H7 (cell line): ENCODE measurements at regions not wholly inside any gene's neighbourhood (a gene's known extent, or its start where the extent isn't known, plus 50 kb on each side); places are given as distances from the start of the nearest gene placed in this dataset.
"Not testable (repeated sequence)": the region's sequence is repeated elsewhere in the genome, so short reads cannot be mapped to it uniquely, and the experiment has no call there.

Experiments used
- DNase-seq: peaks from one replicate; pipeline ENCODE4 v3.0.0; 2012
- H3K27me3 ChIP-seq: 2 replicates; pipeline ENCODE4 v1.6.0; 2011; ENCODE audit warnings: mild to moderate bottlenecking, low read length; ENCODE audit not compliant: control insufficient read depth, insufficient read depth
- H3K36me3 ChIP-seq: replicated peaks from 2 replicates; pipeline ENCODE4 v1.5.1; 2011; ENCODE audit warnings: low read length; ENCODE audit not compliant: control insufficient read depth, insufficient read depth
- H3K4me3 ChIP-seq: 2 replicates; pipeline ENCODE4 v1.5.1; 2011; ENCODE audit warnings: low read depth, mild to moderate bottlenecking, control low read depth, low read length, moderate library complexity; ENCODE audit not compliant: insufficient read depth

DNA sequence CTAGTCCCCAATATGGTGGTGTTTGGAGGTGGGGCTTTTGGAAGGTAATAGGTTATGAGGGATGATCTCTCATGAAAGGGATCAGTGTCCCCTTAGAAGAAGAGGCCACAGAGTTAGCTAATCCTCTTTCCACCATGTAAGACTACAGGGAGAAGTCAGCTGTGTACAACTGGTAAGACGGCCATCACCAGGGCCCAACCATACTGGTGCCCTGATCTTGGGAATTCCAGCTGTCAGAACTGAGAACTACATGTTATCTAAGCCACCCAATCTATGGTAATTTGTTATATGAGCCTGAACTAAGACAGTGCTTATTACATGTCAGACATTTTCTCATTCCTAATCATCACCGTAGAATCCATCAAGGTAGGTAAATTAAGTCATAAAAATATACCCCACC lies 77.7 kb upstream of the ZNF217 start:
- no peak for DNase-seq
- Histone ChIP-seq H3K27me3 (no peaks in the 10 kb centered on the region), H3K4me3 (no peak overlapping the region), H3K36me3 (no peaks in the 10 kb centered on the region)

DNA sequence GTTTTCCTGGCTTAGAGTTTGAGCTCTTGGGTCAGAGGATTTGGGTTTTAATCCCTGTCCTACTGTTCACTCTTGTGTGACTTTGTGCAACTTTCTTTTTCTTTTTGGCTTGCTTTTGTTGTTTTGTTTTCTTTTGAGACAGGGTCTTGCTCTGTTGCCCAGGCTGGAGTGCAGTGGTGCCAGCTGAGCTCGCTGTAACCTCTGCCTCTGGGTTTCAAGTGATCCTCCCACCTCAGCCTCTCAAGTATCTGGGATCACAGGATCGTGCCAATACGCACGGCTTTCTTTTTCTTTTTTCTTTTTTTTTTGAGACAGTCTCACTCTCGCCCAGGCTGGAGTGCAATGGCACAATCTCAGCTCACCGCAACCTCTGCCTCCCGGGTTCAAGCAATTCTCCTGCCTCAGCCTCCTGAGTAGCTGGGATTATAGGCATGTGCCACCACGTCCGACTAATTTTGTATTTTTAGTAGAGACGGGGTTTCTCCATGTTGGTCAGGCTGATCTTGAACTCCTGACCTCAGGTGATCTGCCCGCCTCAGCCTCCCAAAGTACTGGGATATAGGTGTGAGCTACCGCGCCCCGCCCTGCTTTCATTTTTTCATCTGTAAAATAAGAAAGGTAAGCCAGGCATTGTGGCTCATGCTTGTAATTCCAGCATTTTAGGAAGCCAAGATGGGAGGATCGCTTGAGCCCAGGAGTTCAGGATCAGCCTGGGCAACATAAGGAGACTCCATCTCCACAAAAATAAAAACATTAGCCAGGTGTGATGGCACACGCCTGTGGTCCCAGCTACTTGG lies 76.1 kb upstream of the ZNF217 start:
- H3K4me3 ChIP-seq, H3K36me3 ChIP-seq, H3K27me3 ChIP-seq, DNase-seq: not testable (repeated sequence)

DNA sequence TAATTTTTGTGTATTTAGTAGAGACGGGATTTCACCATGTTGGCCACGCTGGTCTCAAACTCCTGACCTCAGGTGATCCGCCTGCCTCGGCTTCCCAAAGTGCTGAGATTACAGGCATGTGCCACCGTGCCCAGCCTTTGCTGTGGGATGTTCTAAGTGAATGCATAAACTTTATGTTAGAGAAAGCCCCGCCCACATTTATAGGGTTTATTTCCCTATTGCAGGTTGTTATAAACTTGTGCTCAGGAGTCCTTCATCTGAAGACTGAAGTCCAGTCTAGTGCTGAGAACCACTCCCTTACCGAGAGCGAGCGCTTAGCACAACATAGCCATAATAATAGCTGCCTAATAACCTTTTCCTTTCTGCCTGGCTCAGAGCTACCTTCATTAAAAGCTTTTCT lies 75.4 kb upstream of the ZNF217 start:
- Histone ChIP-seq H3K4me3 (no peak overlapping the region), H3K27me3 (no peaks in the 10 kb centered on the region), H3K36me3 (no peaks in the 10 kb centered on the region)
- DNase-seq, result no peak

DNA sequence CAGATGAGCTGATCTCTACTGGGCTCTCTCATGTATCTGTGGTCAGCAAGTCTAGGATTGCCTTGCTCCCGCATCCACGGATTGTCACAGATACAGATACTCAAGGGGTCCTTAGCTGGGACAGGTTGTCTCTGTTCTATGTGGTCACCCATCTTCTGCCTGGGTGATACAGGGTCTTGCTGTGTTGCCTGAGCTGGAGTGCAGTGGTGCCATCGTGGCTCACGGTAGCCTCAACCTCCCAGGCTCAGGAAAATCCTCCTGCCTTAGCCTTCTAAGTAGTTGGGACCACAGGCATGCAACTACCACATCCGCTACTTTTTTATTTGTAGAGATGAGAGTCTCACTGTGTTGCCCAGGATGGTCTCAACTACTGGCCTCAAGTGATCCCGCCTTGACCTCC lies 72.5 kb upstream of the ZNF217 start:
- DNase-seq, result no peak
- Histone ChIP-seq H3K27me3 (no peaks in the 10 kb centered on the region), H3K36me3 (no peaks in the 10 kb centered on the region), H3K4me3 (no peak overlapping the region)

DNA sequence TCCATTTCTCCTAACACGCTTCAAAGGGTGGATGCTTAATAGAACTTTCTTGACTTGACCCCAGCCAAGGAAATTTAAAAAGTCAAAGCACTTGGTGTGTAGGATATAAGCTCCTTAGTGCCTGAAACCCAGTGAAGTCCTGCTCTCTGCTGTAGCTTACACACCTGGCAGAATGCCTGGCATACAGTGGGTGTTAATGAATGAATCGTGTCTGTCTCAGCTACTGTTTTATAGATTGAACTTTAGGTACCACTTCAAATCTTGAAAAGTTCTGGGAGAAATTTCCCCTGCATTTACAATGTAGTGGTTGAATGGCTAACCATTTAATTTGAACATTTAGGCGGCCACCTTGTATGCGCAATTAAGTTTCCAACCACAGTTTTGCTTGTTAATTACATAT lies 70.5 kb upstream of the ZNF217 start:
- H3K27me3 ChIP-seq, result no peaks in the 10 kb centered on the region
- H3K36me3 ChIP-seq, result no peaks in the 10 kb centered on the region
- DNase-seq, result no peak
- H3K4me3 ChIP-seq, result no peak overlapping the region

DNA sequence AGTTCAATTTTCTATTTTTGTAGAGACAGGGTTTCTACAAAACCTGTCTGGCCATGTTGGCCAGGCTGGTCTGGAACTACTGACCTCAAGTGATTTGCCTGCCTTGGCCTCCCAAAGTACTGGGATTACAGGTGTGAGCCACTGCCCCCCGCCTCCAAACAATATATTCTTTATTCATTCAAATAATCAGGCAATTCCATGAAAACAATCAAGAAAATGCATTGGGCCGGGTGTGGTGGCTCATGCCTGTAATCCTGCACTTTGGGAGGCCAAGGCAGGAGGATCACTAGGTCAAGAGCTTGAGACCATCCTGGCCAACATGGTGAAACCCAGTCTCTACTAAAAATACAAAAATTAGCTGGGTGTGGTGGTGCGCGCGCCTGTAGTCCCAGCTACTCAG lies 69.9 kb upstream of the ZNF217 start:
- not testable (repeated sequence) for H3K36me3 ChIP-seq, DNase-seq, H3K27me3 ChIP-seq, H3K4me3 ChIP-seq

DNA sequence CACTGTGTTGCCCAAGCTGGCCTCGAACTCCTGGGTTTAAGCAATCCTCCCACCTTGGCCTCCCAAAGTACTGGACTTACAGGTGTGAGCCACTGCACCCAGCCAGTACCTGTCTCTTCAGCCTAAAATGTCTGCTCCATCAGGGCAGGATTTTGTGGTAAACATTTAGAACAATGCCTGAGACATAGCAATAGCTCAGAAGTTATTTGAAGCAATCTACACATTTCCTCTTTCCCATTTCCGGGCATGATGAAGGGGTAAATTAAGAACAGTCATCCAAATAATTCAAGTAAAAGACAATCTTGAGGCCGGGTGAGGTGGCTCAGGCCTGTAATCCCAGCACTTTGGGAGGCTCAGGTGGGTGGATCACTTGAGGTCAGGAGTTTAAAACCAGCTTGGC lies 69.0 kb upstream of the ZNF217 start:
- H3K27me3 ChIP-seq, result no peaks in the 10 kb centered on the region
- no peaks in the 10 kb centered on the region for H3K36me3 ChIP-seq
- DNase-seq, result no peak
- H3K4me3 ChIP-seq, result no peak overlapping the region

DNA sequence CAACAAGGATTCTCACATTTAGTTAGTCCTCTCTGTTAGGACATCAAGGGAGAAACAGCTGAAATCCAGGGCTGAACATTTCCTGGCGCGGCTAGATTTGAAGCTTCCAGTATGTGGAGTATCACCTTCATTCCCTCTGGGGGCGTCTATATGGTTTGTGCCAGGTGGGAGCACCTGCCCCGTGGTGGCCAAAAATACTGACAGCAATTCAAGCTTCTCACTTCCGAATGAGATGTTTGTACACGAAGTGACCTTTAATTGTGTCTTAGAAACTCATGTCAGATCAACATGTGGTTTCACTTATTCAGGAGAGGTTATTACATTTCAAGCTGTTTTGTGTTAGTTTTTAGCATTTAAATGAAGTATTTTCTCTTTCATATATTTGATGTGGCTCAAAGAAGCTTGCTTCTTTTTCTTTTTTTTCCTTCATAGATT lies 67.3 kb upstream of the ZNF217 start:
- Histone ChIP-seq H3K36me3 (no peaks in the 10 kb centered on the region), H3K4me3 (no peak overlapping the region), H3K27me3 (no peaks in the 10 kb centered on the region)
- DNase-seq, result peak; percentile 60

DNA sequence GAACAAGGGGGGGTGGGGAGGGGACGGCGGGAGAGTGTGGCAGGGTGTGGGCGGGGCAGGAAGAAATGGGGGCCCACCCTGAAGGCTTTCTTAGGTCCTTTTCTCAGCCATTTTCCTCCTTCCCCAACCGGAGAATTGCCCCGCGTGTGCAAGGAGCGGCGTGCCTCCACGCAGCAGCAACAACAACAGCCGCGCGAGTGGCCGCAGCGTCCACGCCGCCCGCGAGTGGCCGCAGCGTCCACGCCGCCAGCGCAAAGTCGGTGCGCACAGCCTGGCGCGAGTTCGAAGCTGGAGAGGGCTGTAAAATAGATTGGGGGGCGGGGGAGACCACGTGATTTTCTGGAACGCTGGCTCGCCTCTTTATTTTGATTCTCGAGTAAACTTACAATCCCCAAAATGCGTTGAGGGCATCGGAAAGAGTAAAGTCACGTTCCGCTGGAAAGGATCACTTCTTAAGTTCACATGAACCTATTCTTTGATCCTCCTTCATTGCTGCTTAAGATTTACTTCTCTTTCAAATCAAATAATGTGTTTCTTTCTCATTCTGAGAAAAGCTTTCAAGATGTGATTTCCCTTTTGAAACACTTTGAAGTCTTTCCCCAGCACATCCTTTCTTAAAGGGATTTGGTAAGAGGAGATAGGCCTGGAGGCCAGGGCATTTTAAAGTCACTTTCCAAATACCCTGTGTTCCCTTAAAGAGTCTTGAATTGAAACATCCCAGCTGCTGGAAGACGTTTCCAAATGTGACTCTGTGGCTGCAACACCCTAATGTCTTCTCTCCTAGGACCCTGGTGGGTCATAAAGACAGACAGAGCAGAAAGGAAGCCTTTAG lies 66.7 kb upstream of the ZNF217 start:
- DNase-seq, result peak; percentile 63
- Histone ChIP-seq H3K27me3 (no peaks in the 10 kb centered on the region), H3K4me3 (peak overlapping the region; percentile 49), H3K36me3 (no peaks in the 10 kb centered on the region)

DNA sequence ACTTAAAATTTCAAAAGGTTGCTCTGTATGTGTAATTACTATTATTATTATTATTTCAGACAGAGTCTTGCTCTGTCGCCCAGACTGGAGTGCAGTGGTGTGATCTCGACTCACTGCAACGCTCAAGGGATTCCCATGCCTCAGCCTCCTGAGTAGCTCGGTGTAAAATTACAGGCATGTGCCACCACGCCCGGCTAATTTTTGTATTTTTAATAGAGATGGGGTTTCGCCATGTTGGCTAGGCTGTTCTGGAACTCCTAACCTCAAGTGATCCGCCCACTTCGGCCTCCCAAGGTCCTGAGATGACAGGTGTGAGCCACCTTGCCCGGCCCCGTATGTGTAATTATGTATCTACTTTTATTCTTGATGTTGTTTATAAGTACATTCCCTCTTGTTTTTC lies 65.3 kb upstream of the ZNF217 start:
- no peaks in the 10 kb centered on the region for H3K36me3 ChIP-seq
- no peaks in the 10 kb centered on the region for H3K27me3 ChIP-seq
- no peak for DNase-seq
- no peak overlapping the region for H3K4me3 ChIP-seq

DNA sequence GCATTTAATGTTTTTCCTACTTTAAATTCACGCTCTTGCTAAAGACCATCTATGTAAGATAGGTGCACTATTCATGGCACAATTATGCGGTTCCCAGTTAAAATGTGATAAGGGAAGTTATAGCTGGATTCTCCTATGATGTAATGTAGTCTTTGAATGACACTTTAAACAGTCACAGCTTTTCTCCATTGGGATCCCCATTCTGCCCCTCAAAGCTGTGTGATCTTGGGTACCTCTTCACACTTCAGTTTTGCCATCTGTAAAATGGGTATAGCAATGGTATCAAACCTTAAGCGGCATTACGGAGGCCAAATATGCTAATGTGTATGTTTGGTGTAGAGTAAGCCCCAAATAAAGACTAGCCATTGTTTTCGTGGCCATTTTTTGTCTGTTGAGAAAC lies 64.7 kb upstream of the ZNF217 start:
- Histone ChIP-seq H3K4me3 (no peak overlapping the region), H3K27me3 (no peaks in the 10 kb centered on the region), H3K36me3 (no peaks in the 10 kb centered on the region)
- DNase-seq, result no peak

DNA sequence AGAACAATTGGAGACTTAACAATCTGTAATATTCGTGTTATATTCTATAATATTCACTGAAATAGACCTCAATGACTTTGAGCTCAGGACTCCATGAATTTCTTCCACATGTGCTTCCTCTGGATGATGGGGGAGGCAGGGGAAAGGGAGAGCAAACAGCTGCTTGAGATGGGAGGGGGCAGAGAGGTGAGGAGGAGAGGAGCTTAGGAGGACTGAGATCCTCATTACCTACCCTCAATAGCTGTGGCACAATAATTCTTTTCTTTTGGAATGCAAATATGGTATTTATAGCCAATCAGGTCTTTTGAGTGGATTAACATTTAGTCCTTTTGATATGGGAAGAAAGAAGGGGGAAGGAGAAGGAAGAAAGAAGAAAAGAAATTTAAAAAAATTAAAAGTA lies 64.1 kb upstream of the ZNF217 start:
- Histone ChIP-seq H3K4me3 (no peak overlapping the region), H3K36me3 (no peaks in the 10 kb centered on the region), H3K27me3 (no peaks in the 10 kb centered on the region)
- DNase-seq, result peak; percentile 73

DNA sequence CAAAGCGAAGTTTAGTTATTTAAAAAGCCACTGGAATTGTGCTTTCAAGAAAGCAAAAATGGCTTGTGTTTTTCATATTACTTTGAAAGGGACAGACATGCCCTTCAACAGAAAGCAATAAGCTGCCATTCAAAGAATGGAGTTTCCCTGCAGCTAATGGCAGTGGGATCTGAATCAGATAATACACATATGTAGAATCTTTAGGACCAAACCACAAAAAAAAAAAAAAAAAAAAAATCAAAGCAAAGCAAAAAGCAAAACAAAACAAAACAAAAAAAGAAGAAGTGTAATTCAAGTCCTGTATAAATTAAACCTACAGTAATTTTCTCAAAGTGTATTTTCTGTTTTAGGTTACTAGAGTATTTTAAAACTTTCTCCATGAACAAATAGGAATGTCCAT lies 63.6 kb upstream of the ZNF217 start:
- DNase-seq, result no peak
- H3K27me3 ChIP-seq, result no peaks in the 10 kb centered on the region
- H3K4me3 ChIP-seq, result no peak overlapping the region
- no peaks in the 10 kb centered on the region for H3K36me3 ChIP-seq

DNA sequence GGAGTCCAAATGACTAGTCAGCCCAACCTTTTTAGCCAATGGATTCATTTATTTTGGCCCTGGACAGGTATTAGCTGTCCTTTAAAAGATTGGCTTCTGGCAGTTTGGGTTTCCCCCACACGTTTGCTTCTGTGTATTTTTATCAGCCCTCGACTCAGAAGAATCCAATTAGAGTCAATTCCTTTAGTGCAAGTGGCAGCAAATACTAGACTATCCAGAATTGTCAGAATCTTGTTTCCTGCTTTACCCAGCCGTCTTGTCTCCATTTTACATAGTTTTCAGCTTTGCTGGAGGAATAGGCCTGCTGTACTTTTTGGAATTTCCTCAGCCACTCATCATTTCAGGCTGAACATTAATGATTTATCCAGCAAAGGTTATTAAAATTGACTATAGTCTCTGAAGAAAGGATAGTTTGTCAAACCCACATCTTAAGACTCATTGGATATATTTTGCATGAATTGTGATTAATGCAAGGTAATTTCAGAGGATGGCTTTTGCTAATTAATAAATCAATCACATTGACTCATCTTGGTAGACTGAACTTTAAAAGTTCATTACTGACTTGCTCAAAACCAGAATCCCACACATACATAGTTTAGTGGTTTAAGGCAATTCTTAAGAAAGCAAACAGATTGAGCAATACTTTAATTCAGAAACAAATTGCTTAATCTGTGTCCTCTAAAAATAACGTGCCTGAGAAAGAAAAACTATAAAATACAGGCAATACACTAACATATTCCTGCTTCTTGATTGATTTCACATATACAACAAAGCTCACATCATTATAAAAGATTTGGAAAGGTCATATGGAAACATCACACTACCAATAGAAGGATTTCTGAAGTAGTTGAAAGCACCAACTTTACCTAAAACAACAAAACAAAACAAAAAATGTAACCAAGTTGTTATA lies 62.9 kb upstream of the ZNF217 start:
- DNase-seq, result no peak
- Histone ChIP-seq H3K36me3 (no peaks in the 10 kb centered on the region), H3K27me3 (no peaks in the 10 kb centered on the region), H3K4me3 (no peak overlapping the region)
